NCI-H226 (cell line): ENCODE measurements at regions not wholly inside any gene's neighbourhood (a gene's known extent, or its start where the extent isn't known, plus 50 kb on each side); places are given as distances from the start of the nearest gene placed in this dataset.

Experiments used
- DNase-seq: peaks from one replicate; pipeline ENCODE4 v3.0.0-alpha.2; 2015

DNA sequence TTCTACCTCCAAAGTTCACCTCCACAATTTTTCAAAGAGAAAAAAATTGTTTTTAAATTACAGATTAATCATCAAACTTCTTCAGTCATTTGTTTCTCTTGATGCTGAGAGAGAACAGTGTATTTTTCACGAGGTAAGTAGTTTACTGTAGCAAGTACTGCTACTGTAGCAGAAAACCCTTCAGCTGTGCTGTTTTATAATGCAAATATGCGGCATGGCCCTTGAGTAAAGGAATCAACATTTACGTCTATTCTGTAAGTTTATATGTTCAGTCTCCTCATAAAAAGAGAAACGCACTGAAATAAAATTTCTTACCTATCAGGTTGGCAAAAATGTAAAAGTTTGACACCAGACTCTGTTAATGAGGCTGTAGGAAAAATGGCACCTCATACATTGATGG, 399.0 kb downstream of the NKX6-1 start:
- DNase-seq, result no peak

DNA sequence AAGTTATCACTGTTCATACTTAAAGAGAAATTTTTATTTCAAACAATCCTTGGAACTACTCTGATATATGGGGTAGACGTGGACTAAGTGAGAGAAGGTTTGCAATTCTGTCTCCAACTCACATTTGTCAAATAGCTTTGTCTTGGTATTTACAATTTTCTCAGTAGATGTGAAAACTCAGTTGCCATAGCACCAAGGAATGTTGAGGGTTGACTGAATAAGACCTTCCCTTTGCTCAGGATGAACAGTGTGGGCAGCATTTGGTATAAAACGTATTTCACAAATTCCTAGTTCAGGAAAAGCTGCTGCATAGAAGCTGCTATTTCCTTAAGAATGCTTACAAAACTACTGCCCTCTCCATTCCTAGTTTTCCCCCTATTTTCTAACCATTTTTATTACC, 399.5 kb downstream of the NKX6-1 start:
- DNase-seq, result no peak

DNA sequence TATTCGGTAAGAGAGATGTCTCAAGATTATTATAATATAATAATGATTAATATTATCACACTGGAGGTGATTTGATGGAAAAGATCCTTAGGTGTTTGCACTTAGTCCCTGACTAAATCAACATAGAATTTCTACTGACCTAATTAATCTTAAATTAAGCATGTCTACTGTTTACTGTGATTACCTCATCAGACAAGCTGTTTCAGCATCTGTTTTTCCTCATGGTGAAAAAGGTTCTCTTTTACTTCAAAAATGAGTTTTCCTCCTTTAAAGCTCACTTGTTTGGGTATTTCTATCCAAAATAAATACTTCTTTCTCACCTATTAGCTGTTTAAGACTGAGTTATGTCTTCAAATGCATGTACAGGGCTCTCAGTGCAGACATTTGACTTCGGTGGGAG, 407.8 kb downstream of the NKX6-1 start:
- DNase-seq, result no peak

DNA sequence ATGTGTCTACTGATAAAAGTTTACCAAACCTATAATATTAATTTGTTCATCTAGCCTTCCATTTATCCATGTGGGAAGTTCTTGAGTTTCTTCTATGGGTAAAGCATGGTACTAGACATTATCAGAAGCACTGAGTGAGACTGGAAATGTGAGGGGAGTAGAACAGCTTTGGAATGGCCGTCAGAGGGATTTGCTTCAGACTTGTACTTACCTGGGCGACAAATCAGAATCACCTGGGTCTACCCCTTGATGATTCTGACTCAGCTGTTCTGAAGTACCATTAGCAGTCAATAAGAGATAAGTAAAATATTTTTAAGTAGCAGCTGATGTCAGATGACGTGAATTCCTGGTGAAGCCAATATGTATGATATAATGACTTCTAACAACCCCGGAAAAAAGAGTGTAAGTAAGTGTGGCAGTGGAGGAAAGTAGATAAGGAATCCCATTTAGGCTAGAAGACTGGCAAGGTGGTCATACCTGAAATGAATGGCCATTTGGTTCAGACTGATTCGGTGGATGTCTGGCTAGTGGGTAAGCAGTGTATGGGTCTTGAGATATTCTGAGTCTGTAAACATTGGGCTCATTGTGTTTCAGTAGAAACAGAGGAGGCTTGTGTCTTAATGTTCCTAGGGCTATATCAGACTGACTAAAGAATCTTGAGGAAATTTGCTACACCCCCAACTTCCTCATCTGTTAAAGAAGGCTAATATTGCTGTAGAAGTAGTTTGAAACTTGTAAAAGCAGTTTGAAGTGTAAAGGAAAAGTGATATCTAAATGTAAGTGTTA, 409.2 kb downstream of the NKX6-1 start:
- no peak for DNase-seq

DNA sequence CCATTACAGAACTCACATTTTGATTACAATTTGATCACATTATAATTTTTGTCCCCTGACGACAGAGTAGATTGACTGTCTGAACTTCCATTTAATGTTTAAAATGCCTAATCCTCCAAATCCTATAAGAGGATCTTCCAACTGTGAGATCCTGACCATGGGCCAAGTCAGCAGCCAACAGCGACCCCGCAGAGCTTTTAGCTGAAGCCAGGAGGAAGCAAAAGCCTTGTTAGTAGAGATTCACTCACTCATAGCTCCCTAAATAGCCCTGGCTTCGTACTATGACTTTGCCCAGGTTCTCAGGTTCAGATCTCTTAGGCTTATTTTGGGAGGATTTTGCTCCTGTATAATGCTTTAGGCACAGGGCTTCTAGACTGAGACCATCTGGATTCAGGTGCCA, 413.1 kb downstream of the NKX6-1 start:
- no peak for DNase-seq

DNA sequence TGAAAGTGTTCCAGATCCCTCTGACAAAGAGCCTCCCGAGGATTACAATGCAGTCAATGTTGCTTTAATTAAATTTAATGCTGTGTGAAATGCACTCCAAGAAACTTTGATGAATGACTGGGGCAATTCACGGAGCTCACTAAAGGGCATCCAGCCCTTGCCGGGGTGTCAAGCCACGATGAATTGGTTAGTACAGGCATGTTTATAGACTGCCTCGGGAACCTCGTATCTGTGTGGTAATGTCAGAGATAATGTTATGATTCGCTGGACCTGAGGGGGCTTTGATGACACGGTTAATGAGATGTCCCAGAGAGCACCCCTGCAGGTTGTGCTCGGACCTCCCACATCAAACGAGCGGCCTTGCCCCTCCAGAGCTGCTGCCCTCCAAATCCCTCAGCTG, 428.8 kb downstream of the NKX6-1 start:
- DNase-seq, result no peak

DNA sequence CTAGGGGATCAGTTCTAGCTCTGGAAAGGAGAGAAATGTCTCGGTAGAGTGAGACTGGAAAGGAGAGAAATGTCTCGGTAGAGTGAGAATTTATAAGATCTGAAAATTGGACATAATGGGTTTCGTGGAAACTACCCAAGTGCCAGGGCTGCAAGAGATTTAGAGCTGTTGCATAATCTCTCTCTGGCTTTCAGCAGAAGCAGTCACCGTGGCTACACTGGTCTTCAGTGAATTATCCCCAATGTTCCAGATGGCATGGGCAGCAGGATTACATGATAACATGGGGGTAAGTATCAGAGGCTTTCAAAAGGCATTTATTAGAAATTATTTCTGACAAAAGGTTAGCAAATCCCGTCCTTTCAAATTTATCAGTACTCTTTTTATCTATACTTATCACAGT, 435.5 kb downstream of the NKX6-1 start:
- no peak for DNase-seq

DNA sequence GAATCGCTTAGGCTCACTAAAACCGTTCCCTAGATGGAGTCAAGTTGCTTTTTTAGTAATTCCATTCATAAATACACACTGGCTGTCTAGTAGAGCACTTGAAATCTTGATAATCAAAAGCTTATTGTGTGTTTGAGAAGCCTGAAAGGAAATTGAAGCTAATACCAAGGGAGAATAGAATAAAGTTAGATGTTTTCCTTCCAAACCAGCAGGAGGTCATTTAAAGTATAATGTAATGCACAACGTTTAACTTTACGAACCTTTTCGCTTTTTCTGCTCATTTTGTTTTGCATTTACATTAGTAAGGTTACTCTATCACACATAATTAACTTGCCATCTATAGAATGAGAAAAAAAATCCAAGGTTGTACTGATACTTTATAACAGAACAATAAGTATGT, 440.9 kb downstream of the NKX6-1 start:
- no peak for DNase-seq

DNA sequence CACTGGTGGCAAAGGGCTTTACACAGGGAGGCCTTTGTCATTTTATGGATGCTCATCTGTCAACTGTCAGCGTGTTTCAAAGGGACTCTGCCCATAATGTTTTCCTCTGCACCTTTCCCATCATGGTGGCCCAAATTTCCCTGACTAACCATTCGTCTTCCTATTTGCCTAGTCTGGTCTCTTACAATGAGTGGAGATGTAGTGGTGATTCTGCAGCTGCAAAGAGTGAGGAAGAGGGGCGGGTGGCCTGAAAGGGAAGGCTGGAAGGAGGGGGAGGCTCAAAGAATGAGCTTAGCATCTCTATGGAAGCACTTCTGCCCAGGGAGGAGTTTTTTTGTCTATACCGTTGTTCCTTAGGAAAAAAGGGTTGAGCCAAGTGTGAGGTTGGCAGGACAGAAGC, 447.5 kb downstream of the NKX6-1 start:
- DNase-seq, result no peak

DNA sequence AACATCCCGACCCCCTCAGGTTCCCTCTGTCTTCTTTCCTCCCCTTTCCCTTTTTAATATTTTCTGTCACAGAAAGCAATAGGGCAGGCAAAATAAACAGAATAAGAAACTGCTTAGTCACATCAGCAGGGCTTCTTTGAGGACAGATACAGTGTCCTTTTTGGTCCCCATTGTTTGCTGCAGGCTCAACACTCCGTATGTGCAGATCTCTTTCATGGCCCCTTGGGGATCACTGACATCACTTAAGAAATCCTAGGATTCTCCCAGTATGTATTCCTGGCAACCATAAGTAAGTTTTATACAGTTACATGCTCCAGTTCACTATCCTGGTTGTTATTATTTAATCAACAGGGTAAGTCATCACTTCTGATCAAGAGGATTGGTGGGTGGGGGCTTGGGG, 448.0 kb downstream of the NKX6-1 start:
- no peak for DNase-seq

DNA sequence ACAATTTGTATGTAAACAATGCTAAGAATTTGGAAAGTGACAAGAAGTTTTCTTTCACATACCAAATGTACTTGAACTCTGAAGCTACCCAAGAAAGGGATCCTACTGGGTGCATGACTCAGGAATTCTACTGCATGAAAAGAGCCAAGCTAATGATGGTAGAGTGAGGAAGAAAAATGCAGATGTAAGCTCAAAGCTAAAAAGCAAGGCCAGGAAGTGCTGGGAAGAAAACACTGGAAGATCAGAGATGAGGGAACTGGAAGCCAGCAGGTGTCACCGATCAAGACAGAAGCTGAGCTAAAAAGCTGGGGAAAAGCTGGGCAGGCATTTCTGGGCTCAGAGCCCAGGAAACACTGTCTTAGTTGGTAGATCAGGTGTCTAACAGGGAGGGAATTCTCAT, 449.1 kb downstream of the NKX6-1 start:
- no peak for DNase-seq

DNA sequence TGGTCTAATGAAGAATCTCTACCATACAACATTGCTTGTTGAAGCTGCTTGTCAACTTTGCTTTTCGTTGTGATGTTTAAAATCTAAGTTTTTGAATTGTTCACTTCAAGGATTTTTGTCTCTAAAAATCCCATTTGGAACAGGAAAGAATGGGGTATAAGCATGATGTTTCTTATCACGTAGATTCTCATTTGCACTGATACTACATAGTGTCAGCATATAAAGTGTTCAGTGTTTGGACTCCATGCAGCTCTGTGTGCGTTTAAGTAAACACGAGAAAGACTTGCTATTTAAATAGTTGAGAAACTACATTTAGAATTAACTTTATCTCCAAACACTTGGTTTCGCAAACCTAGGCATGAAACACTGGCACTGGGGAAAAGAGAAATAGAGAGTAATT, 452.5 kb downstream of the NKX6-1 start:
- DNase-seq, result no peak

DNA sequence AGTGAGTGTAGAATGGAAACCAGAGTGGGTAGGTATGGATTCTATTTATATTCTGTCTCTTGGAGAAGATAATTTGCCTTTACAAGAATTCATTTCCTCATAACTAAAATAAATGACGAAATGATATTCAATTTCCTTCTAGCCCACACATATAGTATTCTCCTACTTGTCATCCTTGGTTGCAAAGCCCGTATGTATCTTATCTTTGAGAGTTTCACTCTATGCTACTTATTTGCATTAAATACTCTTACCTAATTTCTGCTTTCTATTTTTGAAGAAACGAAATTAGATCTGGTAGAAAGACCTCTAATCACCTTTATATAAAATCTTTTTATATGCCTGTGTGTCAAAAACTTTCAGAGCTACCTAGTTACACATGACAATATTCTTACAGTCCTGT, 457.7 kb downstream of the NKX6-1 start:
- DNase-seq, result no peak

DNA sequence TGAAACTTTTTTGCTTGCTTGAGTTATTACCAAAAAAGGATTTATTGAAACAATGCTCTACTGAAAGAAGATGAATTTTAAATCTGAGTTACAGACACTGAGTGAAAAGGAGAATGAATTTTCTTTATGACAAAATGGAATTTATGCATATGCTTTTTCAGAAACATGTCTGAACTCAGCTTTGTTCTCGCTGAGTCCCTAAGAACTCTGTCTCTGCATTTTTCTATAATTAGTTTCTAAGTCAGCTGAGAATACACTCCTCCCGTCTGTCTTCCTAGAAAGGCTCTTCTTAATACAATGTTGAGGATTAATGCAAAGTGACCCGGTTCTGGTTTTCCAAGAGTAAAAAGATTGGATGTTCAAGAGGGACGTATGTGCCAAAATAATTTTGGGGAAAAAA, 463.5 kb downstream of the NKX6-1 start:
- no peak for DNase-seq

DNA sequence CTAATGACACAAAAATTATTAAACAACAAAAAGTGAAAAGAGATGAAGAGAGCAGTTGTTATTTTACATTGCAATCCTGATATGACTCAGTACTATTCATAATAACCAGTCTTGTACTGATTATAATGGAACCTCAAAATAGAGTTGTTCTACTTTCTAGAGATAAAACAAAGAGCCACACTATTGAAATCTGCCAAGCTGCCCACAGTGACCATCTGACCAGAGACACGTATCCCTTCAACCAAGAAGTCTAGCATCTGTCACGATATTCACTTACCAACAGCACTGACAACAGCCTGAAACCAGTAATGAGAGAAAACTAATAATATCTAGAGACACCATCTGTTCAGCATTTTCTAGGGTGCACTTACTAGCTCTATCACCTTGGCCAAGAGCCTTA, 466.7 kb downstream of the NKX6-1 start:
- no peak for DNase-seq

DNA sequence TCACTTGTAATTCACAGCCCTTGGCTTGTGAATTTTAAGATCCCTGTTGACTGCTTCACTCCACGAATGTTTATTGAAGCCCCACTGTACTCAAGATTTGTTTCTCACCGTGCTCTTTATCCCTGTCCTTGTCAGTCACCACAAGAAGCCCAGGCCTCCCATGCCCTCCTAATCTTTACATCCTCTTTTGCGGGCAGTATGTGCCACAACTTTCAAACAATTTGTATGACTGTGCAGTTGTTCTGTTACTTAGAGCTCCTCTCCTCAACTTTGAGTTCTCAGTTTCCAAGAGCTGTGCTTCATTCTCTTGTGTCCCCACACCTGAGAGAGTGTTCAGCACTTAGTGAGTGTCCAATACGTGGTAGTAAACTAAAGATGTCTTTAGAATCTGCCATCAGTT, 467.7 kb downstream of the NKX6-1 start:
- no peak for DNase-seq

DNA sequence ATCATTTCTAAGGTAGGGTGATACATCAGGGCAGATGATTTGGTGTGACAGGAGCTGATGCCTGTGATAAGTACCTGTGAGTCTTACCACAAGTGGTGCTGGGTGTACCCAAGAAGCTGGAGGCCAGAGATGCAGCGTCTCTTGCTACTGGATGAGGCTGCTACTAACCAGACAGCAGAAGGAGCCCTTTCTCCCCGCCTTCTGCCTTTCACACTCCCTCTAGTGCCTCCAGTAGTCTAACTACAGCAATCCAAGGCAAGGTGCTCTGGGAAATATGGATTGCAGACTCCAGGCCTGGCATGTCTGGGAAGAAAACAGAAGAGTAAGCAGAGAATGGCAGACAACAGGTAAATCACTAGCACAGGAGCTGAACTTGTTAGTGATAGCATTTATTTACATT, 470.8 kb downstream of the NKX6-1 start:
- no peak for DNase-seq

DNA sequence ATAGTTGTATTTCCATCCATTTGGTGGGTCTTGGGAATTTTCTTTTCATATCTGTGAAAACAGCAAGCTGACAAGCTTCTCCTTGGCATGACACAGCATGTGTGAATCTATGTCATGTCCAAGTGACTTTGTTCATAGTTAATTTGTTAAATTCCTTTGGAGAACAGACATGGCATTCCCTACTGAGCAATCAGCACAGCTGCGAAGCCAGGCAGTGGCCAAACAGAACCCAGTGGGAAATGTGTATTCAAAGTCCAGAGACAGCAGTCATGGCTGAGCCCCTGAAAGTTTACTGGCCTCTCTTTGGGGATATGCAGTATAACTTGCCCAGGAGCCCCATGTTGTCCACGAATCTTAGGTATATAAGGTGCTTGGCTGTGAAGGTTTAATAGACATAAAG, 474.7 kb downstream of the NKX6-1 start:
- no peak for DNase-seq

DNA sequence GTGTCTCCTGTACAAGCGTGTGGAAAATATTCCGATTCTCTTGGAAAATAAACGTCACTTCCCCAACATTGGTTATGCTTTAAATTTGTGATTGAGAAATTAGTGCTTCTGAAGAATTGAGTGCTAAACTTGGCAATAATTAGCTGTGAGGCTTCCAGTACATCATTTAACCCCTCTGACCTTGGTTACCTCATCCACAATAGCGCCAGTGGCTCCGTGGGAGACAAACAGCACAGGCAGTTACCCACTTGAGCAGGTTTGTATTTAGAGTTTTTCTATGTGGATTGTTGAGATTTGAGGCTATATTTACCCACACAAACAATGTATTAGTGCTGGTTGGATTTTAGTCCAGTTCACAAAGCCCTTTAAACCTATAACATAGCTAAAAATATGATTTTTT, 476.5 kb downstream of the NKX6-1 start:
- no peak for DNase-seq

DNA sequence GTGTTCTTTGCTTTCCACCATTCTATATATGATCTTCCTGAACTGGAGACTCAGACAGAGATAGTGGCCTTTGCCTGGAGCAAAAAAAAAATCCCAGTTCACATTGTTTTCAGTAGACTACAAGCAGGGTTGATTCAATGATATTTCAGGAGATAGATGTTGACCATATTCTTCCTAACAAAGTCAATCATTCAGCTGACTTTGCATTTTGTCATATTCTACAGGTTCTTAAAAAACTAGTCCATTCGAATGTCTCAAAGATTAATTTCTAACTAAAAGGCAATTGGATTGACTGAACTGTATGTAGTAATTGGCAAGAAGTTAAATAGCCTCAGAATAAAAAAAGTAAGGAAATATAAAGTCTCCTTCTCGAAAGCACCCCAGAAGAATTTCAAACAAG, 479.5 kb downstream of the NKX6-1 start:
- no peak for DNase-seq

DNA sequence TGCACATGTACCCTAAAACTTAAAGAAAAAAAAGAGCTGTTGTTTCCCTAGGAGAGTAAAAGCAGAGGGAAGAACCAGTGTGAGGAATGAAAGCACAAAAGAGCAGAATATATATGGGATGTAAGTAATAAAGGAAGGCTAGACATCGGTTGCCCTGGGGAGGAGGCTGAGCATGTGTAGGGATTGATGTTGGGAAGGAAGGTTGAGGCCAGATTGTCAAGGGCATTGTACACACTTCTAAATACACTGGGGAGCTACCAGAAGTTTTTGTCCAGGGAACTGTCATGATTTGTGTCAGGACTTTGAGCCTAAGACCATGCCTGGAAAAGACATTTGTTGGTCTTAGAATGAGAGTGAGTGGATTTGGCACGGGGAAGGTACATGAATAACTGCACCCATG, 467.1 kb downstream of the GPAT3 start:
- DNase-seq, result no peak

DNA sequence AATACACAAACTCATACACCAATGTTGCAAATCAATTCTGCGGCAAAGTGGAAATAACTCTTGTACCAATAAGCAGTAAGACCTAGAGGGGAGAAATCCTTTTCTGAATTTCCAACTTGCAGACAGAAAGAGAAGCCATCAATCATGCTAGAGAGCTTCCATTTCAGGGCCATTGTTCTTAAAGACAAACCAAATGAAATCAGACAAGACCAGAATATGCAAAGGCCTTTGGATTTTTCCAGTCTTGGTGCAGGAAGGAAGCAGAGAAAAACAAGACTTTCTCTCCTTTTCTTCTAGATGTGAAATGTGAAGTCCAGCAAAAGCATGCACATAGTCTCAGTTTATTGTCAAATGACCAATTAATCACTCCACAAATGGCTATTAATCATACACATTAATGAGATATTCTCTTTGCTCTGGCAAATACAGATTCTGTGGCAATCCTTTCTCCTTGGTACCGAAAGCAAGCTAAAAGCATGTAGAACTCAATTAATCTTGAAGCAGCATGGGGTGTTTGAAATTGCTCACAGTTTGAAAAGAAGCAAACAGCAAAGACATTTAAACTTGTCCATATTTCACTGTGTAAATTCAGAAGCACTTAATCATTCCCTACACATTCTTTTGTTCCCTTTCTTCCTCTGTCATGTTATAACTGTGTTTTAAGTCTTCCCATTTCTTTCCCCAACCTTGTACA, 466.1 kb downstream of the GPAT3 start:
- no peak for DNase-seq

DNA sequence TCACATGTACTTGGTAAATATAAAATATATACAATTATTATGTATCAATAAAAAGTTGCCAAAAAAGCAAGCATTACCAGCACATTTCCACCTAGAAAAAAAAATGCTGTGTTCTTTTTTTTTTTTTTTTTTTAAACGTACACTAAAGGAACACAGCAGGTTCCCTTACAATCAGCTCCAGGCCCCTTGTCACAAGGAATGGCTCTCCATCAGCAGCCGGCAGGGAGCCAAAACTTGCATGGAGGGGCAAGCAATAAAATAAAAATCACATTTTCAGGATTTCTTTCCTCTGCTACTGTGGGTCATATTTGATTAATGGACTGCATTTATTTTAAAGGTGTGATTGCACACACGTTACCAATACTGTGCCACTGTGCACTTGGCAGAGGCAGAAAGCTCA, 460.3 kb downstream of the GPAT3 start:
- no peak for DNase-seq

DNA sequence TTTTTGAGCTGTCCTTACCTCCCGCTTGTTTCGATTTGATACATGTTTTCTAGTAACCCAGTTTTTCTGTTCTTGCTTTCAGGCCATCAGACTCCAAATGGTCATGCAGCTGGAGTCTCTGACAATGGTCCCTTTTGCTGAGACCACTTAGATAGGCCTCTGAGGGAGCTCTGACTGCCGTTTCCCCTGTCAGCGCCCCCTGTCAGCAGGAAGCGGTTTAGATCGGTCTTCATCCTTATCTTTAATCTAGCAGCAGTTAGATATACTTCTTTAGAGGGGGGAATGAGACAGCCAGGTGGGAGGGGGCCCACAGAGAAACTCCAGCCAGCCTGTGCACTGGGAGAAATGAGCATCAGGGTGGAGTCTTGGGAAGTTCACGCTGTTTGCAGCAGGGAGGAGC, 457.9 kb downstream of the GPAT3 start:
- DNase-seq, result no peak

DNA sequence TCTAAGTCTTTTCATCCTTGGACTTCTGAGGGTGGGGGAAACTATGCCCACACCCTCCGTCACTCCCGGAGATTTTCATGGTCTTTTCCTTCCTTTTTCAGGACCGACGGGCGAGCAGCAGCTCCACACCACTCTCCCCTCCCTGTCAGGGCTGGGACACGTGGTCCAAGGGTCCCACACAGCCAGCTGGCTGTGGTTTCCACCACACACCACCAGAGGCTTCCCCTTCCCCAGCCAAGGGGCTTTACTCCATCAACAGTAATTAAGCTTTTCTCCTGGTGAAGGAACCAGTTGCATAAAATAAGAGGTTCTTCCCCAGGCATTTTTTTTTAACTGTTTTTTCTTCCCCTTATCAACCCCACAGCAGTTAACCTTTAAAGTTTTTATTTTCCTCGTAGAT, 453.9 kb downstream of the GPAT3 start:
- no peak for DNase-seq
